Tibial nerve (tissue), 3 donors: ENCODE measurements at regions not wholly inside any gene's neighbourhood (a gene's known extent, or its start where the extent isn't known, plus 50 kb on each side); places are given as distances from the start of the nearest gene placed in this dataset.

Experiments used
- POLR2A ChIP-seq, 2 donors: fragments of 450-650 bp; IDR thresholded peaks; one replicate each; pipeline ENCODE4 v1.6.1; 2017; ENCODE audit warnings: antibody characterized with exemption in 2 of 2, mild to moderate bottlenecking in 2 of 2, moderate library complexity in 2 of 2
- TF ChIP-seq, protein P1 (sequence below), 5 experiments: fragments of 200-600 bp in 3 of 5; fragments of 450-650 bp in 2 of 5; sonication (generic) in 3 of 5; IDR thresholded peaks; one replicate each; pipeline ENCODE4 v1.5.1; 2016 to 2019; ENCODE audit warnings: antibody characterized with exemption in 5 of 5, mild to moderate bottlenecking in 3 of 5, moderate library complexity in 2 of 5

DNA sequence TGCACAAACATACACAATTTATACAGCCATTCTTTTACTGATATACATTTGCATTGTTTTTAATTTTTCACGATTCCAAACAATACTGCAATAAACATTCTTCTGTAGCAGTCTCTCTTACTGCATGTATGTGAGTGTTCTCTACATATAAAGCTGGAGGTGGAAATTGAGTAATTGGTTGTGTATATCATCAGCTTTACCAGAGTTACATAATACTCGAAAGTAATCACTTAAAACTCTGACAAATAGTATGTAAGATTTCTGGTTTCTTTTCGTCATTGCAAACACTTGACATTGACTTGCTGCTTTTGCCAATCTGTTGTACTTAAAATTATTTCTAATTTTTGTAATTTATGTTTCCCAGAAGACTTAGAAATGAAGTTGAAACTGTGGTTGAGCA is 110.2 kb downstream of the TDRD15 start:
- TF ChIP-seq, protein P1, sequence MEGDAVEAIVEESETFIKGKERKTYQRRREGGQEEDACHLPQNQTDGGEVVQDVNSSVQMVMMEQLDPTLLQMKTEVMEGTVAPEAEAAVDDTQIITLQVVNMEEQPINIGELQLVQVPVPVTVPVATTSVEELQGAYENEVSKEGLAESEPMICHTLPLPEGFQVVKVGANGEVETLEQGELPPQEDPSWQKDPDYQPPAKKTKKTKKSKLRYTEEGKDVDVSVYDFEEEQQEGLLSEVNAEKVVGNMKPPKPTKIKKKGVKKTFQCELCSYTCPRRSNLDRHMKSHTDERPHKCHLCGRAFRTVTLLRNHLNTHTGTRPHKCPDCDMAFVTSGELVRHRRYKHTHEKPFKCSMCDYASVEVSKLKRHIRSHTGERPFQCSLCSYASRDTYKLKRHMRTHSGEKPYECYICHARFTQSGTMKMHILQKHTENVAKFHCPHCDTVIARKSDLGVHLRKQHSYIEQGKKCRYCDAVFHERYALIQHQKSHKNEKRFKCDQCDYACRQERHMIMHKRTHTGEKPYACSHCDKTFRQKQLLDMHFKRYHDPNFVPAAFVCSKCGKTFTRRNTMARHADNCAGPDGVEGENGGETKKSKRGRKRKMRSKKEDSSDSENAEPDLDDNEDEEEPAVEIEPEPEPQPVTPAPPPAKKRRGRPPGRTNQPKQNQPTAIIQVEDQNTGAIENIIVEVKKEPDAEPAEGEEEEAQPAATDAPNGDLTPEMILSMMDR (IDR thresholded peaks at IDR 0.05): no peak
- TF ChIP-seq POLR2A (IDR thresholded peaks at IDR 0.05): no peak
